ENCODE measurements at regions not wholly inside any gene's neighbourhood (a gene's known extent, or its start where the extent isn't known, plus 50 kb on each side); places are given as distances from the start of the nearest gene placed in this dataset.
A peak's percentile ranks its signal among the peaks of the same experiment; 100 is the strongest.
"Not testable (repeated sequence)": the region's sequence is repeated elsewhere in the genome, so short reads cannot be mapped to it uniquely, and the experiment has no call there.

- DNase-seq (ENCODE audit: low spot score), result no peak
Measured at GRCh38 chr10:28354511-28354910, 51.6 kb upstream of the MPP7 start.

GRCh38 chr10:28355376-28355775 is 52.5 kb upstream of the MPP7 start:
- no peak for DNase-seq (ENCODE audit: low spot score)

- DNase-seq (ENCODE audit: low spot score), result no peak
Measured at GRCh38 chr10:28359334-28359733, 56.5 kb upstream of the MPP7 start.

- no peak for DNase-seq (ENCODE audit: low spot score)
Measured at GRCh38 chr10:28360175-28360574, 57.3 kb upstream of the MPP7 start.

- no peak for DNase-seq (ENCODE audit: low spot score)
Measured at GRCh38 chr10:28363376-28363775, 60.5 kb upstream of the MPP7 start.

- DNase-seq (ENCODE audit: low spot score), result no peak
Measured at GRCh38 chr10:28365840-28366239, 63.0 kb upstream of the MPP7 start.

GRCh38 chr10:28366994-28367393 is 64.1 kb upstream of the MPP7 start:
- no peak for DNase-seq (ENCODE audit: low spot score)

GRCh38 chr10:28367413-28367812 is 64.5 kb upstream of the MPP7 start:
- no peak for DNase-seq (ENCODE audit: low spot score)

- DNase-seq (ENCODE audit: low spot score), result no peak
Measured at GRCh38 chr10:28367929-28368484, 65.1 kb upstream of the MPP7 start.

- no peak for DNase-seq (ENCODE audit: low spot score)
Measured at GRCh38 chr10:28370107-28370835, 67.4 kb upstream of the MPP7 start.

GRCh38 chr10:28371638-28372037 is 68.8 kb upstream of the MPP7 start:
- not testable (repeated sequence) for DNase-seq (ENCODE audit: low spot score)

- DNase-seq (ENCODE audit: low spot score), result no peak
Measured at GRCh38 chr10:28374036-28374435, 71.2 kb upstream of the MPP7 start.

- peak; percentile 58 for DNase-seq (ENCODE audit: low spot score)
Measured at GRCh38 chr10:28375399-28376354, 72.8 kb upstream of the MPP7 start.

GRCh38 chr10:28378986-28379585 is 76.2 kb upstream of the MPP7 start:
- no peak for DNase-seq (ENCODE audit: low spot score)

- DNase-seq (ENCODE audit: low spot score), result no peak
Measured at GRCh38 chr10:28381466-28381865, 78.6 kb upstream of the MPP7 start.

- DNase-seq (ENCODE audit: low spot score), result peak; percentile 72
Measured at GRCh38 chr10:28381903-28382347, 79.1 kb upstream of the MPP7 start.

- DNase-seq (ENCODE audit: low spot score), result no peak
Measured at GRCh38 chr10:28382525-28383269, 79.8 kb upstream of the MPP7 start.

GRCh38 chr10:28384557-28384956 is 81.7 kb upstream of the MPP7 start:
- DNase-seq (ENCODE audit: low spot score), result no peak

GRCh38 chr10:28385748-28386502 is 83.1 kb upstream of the MPP7 start:
- no peak for DNase-seq (ENCODE audit: low spot score)

GRCh38 chr10:28386503-28386868 is 83.6 kb upstream of the MPP7 start:
- DNase-seq (ENCODE audit: low spot score), result no peak

- DNase-seq (ENCODE audit: low spot score), result no peak
Measured at GRCh38 chr10:28387140-28387539, 84.3 kb upstream of the MPP7 start.

All from iPS-NIHi11 (cell line).